GM12873 (cell line): ENCODE measurements at regions not wholly inside any gene's neighbourhood (a gene's known extent, or its start where the extent isn't known, plus 50 kb on each side); places are given as distances from the start of the nearest gene placed in this dataset.

Experiments
- TF ChIP-seq, protein P1 (sequence below): IDR thresholded peaks from 2 replicates; pipeline ENCODE4 v1.5.1; 2012; ENCODE audit warnings: low read depth, mild to moderate bottlenecking, moderate library complexity, low read length, control low read depth; ENCODE audit not compliant: insufficient read depth; ENCODE audit errors: missing control alignments

- TF ChIP-seq, protein P1, sequence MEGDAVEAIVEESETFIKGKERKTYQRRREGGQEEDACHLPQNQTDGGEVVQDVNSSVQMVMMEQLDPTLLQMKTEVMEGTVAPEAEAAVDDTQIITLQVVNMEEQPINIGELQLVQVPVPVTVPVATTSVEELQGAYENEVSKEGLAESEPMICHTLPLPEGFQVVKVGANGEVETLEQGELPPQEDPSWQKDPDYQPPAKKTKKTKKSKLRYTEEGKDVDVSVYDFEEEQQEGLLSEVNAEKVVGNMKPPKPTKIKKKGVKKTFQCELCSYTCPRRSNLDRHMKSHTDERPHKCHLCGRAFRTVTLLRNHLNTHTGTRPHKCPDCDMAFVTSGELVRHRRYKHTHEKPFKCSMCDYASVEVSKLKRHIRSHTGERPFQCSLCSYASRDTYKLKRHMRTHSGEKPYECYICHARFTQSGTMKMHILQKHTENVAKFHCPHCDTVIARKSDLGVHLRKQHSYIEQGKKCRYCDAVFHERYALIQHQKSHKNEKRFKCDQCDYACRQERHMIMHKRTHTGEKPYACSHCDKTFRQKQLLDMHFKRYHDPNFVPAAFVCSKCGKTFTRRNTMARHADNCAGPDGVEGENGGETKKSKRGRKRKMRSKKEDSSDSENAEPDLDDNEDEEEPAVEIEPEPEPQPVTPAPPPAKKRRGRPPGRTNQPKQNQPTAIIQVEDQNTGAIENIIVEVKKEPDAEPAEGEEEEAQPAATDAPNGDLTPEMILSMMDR, result no peak
These were observed 143.4 kb upstream of the ANO3 start for GRCh38 chr11:26188554-26188953.

- TF ChIP-seq, protein P1, result no peak
These were observed 140.7 kb upstream of the ANO3 start for GRCh38 chr11:26191193-26191592.

DNA sequence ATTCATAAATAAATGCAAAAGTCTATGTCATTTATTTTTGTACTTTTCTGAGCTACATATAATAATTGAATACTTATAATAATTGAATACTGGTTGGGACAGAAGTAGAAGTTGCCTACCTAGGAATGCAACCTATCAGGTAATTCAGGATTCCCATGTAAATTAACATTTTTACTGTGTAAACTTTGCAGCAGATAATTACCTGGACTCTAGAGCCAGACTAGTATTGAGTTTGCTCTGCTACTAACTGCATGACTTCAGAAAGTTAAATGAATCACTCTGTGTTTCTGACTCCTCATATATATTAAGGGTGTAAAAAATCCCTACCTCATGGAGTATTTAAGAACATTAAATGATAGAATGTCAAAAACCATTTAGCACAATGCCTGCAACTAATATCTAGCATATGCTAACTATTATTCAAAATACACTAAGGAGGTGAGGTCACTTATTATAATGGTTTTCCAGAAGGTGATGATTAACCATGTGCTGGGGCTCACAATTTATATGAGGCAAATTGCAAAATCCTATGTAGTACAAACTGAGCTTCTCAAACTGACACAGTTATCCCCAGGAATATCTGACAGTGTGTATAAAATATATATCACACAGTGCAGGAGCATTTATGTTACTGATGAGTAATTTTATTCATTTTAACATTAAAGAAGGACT is 138.1 kb upstream of the ANO3 start:
- TF ChIP-seq, protein P1, result no peak

DNA sequence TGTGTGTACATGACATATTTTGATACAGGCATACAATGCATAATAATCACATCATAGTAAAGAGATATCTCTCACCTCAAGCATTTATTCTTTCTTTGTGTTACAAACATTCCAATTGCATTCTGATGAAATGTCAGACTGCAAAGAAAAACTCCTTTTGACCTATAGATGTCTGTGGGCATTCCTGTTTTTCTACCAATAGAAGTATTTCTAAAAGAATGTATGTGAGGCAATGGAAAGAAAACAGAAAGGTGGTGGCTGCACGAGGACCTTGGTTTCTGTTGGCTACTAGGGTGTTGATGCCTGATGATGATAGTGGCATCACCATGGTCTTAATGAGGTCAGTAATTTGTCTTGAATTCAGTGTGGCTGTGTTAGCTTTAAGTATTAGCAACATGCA is 137.0 kb upstream of the ANO3 start:
- TF ChIP-seq, protein P1, result no peak

GRCh38 chr11:26198532-26199096 is 133.3 kb upstream of the ANO3 start:
- TF ChIP-seq, protein P1, result no peak

GRCh38 chr11:26199331-26200095 is 132.4 kb upstream of the ANO3 start:
- TF ChIP-seq, protein P1, result no peak

GRCh38 chr11:26201411-26201810 is 130.5 kb upstream of the ANO3 start:
- TF ChIP-seq, protein P1, result no peak
